Naive thymus-derived CD4-positive, alpha-beta T cell (primary cell): ENCODE measurements at regions not wholly inside any gene's neighbourhood (a gene's known extent, or its start where the extent isn't known, plus 50 kb on each side); places are given as distances from the start of the nearest gene placed in this dataset.

Experiments used
- ATAC-seq: fragments of 150-1000 bp; cut with Tn5 transposase; 2 replicates; pipeline ENCODE4 v1.10.0; 2021; ENCODE audit warnings: mild to moderate bottlenecking, moderate library complexity
- CTCF ChIA-PET: fragments of 350-600 bp; sonication (Branson Sonifier 250); formaldehyde crosslinking; loops from one replicate; lab custom pipeline; 2021; ENCODE audit warnings: antibody characterized with exemption; lab: Charles Lee
- POLR2A ChIA-PET: fragments of 350-600 bp; sonication (Branson Sonifier 250); formaldehyde crosslinking; loops from one replicate; lab custom pipeline; 2021; ENCODE audit warnings: antibody characterized with exemption, inconsistent platforms; lab: Charles Lee
- DNase-seq, 9 donors: peaks; one replicate each; pipeline versions ENCODE4 v3.0.0 to v3.0.0-alpha.2; 2020 to 2022; ENCODE audit warnings: mixed read lengths in 1 of 9
- H3K27ac ChIP-seq: one replicate; pipeline ENCODE4 v1.7.0; 2013; ENCODE audit warnings: mild to moderate bottlenecking, low read depth, low read length, moderate library complexity
- H3K27me3 ChIP-seq, 2 donors: one replicate each; pipeline ENCODE4 v1.7.0; 2013; ENCODE audit warnings: low read length in 2 of 2, mild to moderate bottlenecking in 2 of 2, moderate library complexity in 2 of 2; ENCODE audit not compliant: control insufficient read depth in 2 of 2, insufficient read depth in 2 of 2
- H3K36me3 ChIP-seq, 3 experiments: 1 replicate in 2 of 3; 2 replicates in 1 of 3; pipeline ENCODE4 v1.7.0; 2013; ENCODE audit warnings: low read length in 3 of 3, mild to moderate bottlenecking in 3 of 3, moderate library complexity in 1 of 3; ENCODE audit not compliant: insufficient read depth in 3 of 3, control insufficient read depth in 2 of 3
- H3K4me1 ChIP-seq, 2 donors: one replicate each; pipeline ENCODE4 v1.7.0; 2013; ENCODE audit warnings: low read length in 2 of 2, mild to moderate bottlenecking in 2 of 2, moderate library complexity in 1 of 2; ENCODE audit not compliant: control insufficient read depth in 2 of 2, insufficient read depth in 2 of 2
- H3K4me3 ChIP-seq: 2 replicates; pipeline ENCODE4 v1.7.0; 2013; ENCODE audit warnings: mild to moderate bottlenecking, low read length
- H3K9me3 ChIP-seq, 3 experiments: 1 replicate in 2 of 3; 2 replicates in 1 of 3; pipeline ENCODE4 v1.7.0; 2013; ENCODE audit warnings: low read length in 3 of 3; ENCODE audit not compliant: control insufficient read depth in 2 of 3
- H3K27ac Mint-ChIP-seq, 9 donors: one replicate each; pipeline ENCODE4 v1.8.0; 2020 to 2022; ENCODE audit warnings: mixed read lengths in 9 of 9, mild to moderate bottlenecking in 8 of 9, moderate library complexity in 5 of 9, inconsistent platforms in 2 of 9
- H3K27me3 Mint-ChIP-seq, 5 donors: one replicate each; pipeline ENCODE4 v1.8.0; 2021 to 2022; ENCODE audit warnings: mixed read lengths in 5 of 5, mild to moderate bottlenecking in 1 of 5
- H3K36me3 Mint-ChIP-seq, 5 donors: one replicate each; pipeline ENCODE4 v1.8.0; 2020 to 2022; ENCODE audit warnings: mixed read lengths in 5 of 5, mild to moderate bottlenecking in 3 of 5, inconsistent platforms in 1 of 5
- H3K4me1 Mint-ChIP-seq, 7 donors: one replicate each; pipeline ENCODE4 v1.8.0; 2020 to 2022; ENCODE audit warnings: mixed read lengths in 7 of 7, mild to moderate bottlenecking in 3 of 7, inconsistent platforms in 1 of 7
- H3K4me3 Mint-ChIP-seq, 10 donors: one replicate each; pipeline ENCODE4 v1.8.0; 2020 to 2022; ENCODE audit warnings: mild to moderate bottlenecking in 10 of 10, mixed read lengths in 10 of 10, moderate library complexity in 6 of 10, inconsistent platforms in 2 of 10
- H3K9me3 Mint-ChIP-seq, 11 donors: one replicate each; pipeline ENCODE4 v1.8.0; 2020 to 2022; ENCODE audit warnings: mixed read lengths in 11 of 11, mild to moderate bottlenecking in 4 of 11, inconsistent platforms in 1 of 11, moderate library complexity in 1 of 11
- intact Hi-C, 2 donors: fragments of 100-400 bp; cut with micrococcal nuclease; formaldehyde crosslinking; loops; one replicate each; pipeline ENCODE4 v1.15.1; 2023

- Mint-ChIP-seq H3K4me3 (no peak overlapping the region), H3K27ac (no peak overlapping the region), H3K27me3 (no peaks in the 10 kb centered on the region), H3K4me1 (no peaks in the 10 kb centered on the region), H3K36me3 (no peaks in the 10 kb centered on the region), H3K9me3 (peaks cover 0 to 7% (median 4%) of the 10 kb centered on the region in 11 donors)
- intact Hi-C loops = no loop called here
- Histone ChIP-seq H3K9me3 (no peaks in the 10 kb centered on the region), H3K27ac (no peak overlapping the region), H3K4me1 (no peaks in the 10 kb centered on the region), H3K4me3 (no peak overlapping the region), H3K27me3 (no peaks in the 10 kb centered on the region), H3K36me3 (no peaks in the 10 kb centered on the region)
- DNase-seq (no peak), ATAC-seq (no peak)
- CTCF ChIA-PET = no interaction called here
- POLR2A ChIA-PET = no interaction called here
Measured at GRCh38 chr18:53682796-53683195, 541.7 kb downstream of the MBD2 start.

- Histone ChIP-seq H3K36me3 (no peaks in the 10 kb centered on the region), H3K4me3 (no peak overlapping the region), H3K27me3 (no peaks in the 10 kb centered on the region), H3K27ac (no peak overlapping the region), H3K9me3 (no peaks in the 10 kb centered on the region), H3K4me1 (no peaks in the 10 kb centered on the region)
- DNase-seq = no peak
- Mint-ChIP-seq H3K9me3 (peaks cover 0 to 7% (median 0%) of the 10 kb centered on the region in 11 donors), H3K4me1 (no peaks in the 10 kb centered on the region), H3K27ac (no peak overlapping the region), H3K36me3 (no peaks in the 10 kb centered on the region), H3K4me3 (no peak overlapping the region), H3K27me3 (no peaks in the 10 kb centered on the region)
- no peak for ATAC-seq
- CTCF ChIA-PET = no interaction called here
- POLR2A ChIA-PET = no interaction called here
- intact Hi-C loops = no loop called here
Measured at GRCh38 chr18:53677480-53677879, 547.0 kb downstream of the MBD2 start.

DNA sequence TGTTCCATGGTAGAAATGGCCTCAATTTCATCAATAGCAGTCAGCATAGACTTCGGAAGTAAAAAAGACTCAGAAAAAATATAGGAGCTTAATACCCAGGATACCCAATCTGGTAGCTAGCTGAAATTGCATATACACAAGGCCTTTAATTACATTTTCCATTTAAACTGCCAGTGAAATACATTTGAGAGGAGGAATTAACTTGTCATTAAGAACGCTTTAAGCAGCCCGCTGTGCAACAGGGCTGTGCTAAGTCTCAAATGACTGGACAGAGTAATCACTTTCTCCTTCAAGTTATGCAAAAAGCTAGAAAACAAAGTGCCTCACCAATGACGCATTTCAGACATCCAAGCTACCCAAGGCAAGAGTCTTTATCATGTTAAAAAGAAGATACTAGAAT lies 558.8 kb downstream of the MBD2 start:
- H3K36me3 Mint-ChIP-seq = peaks cover 0 to 5% (median 0%) of the 10 kb centered on the region in 5 donors
- no peak overlapping the region for H3K4me3 Mint-ChIP-seq
- Histone ChIP-seq H3K27me3 (no peaks in the 10 kb centered on the region), H3K27ac (no peak overlapping the region), H3K4me1 (no peaks in the 10 kb centered on the region), H3K9me3 (no peaks in the 10 kb centered on the region), H3K36me3 (no peaks in the 10 kb centered on the region), H3K4me3 (no peak overlapping the region)
- H3K9me3 Mint-ChIP-seq = peaks cover 4 to 50% (median 16%) of the 10 kb centered on the region in 11 donors
- intact Hi-C loops = no loop called here
- H3K27ac Mint-ChIP-seq = no peak overlapping the region
- H3K27me3 Mint-ChIP-seq = no peaks in the 10 kb centered on the region
- POLR2A ChIA-PET = no interaction called here
- CTCF ChIA-PET = no interaction called here
- no peaks in the 10 kb centered on the region for H3K4me1 Mint-ChIP-seq
- DNase-seq (no peak), ATAC-seq (no peak)

DNA sequence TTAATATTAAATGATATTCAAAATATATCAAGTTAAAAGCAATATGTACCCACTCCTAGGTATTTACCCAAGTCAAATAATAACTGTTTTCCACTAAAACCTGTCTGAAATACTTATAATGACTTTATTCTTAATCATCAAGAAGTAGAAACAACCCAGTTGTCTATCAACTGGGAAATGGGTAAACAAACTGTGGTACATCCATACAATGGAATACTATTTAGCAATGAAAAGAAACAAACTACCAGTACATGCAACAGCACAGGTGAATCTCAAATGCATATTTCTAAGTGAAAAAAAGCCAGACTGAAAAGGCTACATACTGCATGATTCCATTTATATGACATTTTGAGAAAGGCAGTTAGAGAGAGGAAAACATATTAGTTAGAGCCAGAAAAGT lies 559.9 kb downstream of the MBD2 start:
- ChIA-PET POLR2A (no interaction called here), CTCF (no interaction called here)
- ATAC-seq (no peak), DNase-seq (no peak)
- H3K4me3 Mint-ChIP-seq = no peak overlapping the region
- H3K4me3 ChIP-seq = no peak overlapping the region
- peaks cover 2 to 41% (median 16%) of the 10 kb centered on the region in 11 donors for H3K9me3 Mint-ChIP-seq
- intact Hi-C loops = no loop called here
- H3K4me1 Mint-ChIP-seq = no peaks in the 10 kb centered on the region
- H3K9me3 ChIP-seq = no peaks in the 10 kb centered on the region
- H3K4me1 ChIP-seq = no peaks in the 10 kb centered on the region
- no peaks in the 10 kb centered on the region for H3K27me3 ChIP-seq
- no peaks in the 10 kb centered on the region for H3K27me3 Mint-ChIP-seq
- H3K27ac ChIP-seq = no peak overlapping the region
- peaks cover 0 to 5% (median 0%) of the 10 kb centered on the region in 5 donors for H3K36me3 Mint-ChIP-seq
- H3K36me3 ChIP-seq = no peaks in the 10 kb centered on the region
- no peak overlapping the region for H3K27ac Mint-ChIP-seq

GRCh38 chr18:53660306-53660705 lies 564.2 kb downstream of the MBD2 start:
- H3K27ac Mint-ChIP-seq = no peak overlapping the region
- intact Hi-C loops = no loop called here
- peaks cover 0 to 5% (median 0%) of the 10 kb centered on the region in 5 donors for H3K36me3 Mint-ChIP-seq
- ChIA-PET POLR2A (no interaction called here), CTCF (no interaction called here)
- peaks cover 4 to 39% (median 20%) of the 10 kb centered on the region in 11 donors for H3K9me3 Mint-ChIP-seq
- DNase-seq = no peak
- no peaks in the 10 kb centered on the region for H3K27me3 ChIP-seq
- no peaks in the 10 kb centered on the region for H3K4me1 ChIP-seq
- H3K9me3 ChIP-seq = no peaks in the 10 kb centered on the region
- no peak overlapping the region for H3K27ac ChIP-seq
- H3K4me3 ChIP-seq = no peak overlapping the region
- no peaks in the 10 kb centered on the region for H3K36me3 ChIP-seq
- H3K4me1 Mint-ChIP-seq = no peaks in the 10 kb centered on the region
- no peak overlapping the region for H3K4me3 Mint-ChIP-seq
- no peaks in the 10 kb centered on the region for H3K27me3 Mint-ChIP-seq
- ATAC-seq = no peak

DNA sequence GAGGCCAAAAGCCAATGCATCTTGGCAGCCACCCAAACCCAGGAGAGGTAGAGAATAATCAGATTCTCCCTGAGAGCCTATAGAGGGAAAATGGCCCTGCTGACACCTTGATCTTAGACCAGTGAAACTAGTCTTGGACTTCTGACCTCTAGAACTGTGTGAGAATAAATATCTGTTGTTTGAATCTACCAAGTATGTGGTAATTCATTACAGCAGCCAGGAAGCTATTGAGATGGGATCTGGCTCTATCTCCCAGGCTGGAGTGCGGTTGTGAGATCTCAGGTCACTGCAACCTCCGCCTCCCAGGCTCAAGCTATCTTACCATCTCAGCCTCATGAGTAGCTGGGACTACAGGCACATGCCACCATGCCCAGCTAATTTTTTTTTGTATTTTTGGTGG lies 567.2 kb downstream of the MBD2 start:
- no peak for ATAC-seq
- peaks cover 2 to 28% (median 15%) of the 10 kb centered on the region in 11 donors for H3K9me3 Mint-ChIP-seq
- H3K9me3 ChIP-seq = no peaks in the 10 kb centered on the region
- CTCF ChIA-PET = no interaction called here
- no peak overlapping the region for H3K4me3 ChIP-seq
- H3K27me3 Mint-ChIP-seq = no peaks in the 10 kb centered on the region
- no peak overlapping the region for H3K27ac Mint-ChIP-seq
- intact Hi-C loops = no loop called here
- no peak overlapping the region for H3K27ac ChIP-seq
- no peaks in the 10 kb centered on the region for H3K4me1 ChIP-seq
- no peak overlapping the region for H3K4me3 Mint-ChIP-seq
- no peaks in the 10 kb centered on the region for H3K27me3 ChIP-seq
- POLR2A ChIA-PET = no interaction called here
- no peak for DNase-seq
- H3K36me3 Mint-ChIP-seq = no peaks in the 10 kb centered on the region
- H3K36me3 ChIP-seq = no peaks in the 10 kb centered on the region
- no peaks in the 10 kb centered on the region for H3K4me1 Mint-ChIP-seq

DNA sequence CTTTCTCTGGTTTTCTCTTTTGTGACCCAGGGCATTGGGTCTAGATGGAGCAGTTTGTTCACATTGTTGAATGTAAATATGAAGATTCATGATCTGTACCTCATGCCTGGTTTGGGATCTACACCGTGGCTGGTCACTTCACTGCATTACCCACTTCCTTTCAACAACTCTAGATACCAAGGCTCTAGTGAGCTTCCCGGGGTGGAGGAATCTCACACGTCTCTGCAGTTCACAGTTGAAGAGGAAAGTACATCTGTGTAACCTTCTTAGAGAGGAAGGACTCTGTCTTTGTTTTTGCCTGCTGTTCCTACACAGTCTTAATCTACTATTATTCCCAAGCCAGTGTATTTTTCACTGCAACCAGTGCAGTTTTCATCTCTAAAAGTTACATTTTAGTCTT lies 574.8 kb downstream of the MBD2 start:
- POLR2A ChIA-PET = no interaction called here
- H3K4me3 ChIP-seq = no peak overlapping the region
- no peak overlapping the region for H3K27ac ChIP-seq
- no peaks in the 10 kb centered on the region for H3K27me3 ChIP-seq
- Mint-ChIP-seq H3K4me3 (no peak overlapping the region), H3K4me1 (no peaks in the 10 kb centered on the region), H3K36me3 (no peaks in the 10 kb centered on the region), H3K9me3 (peaks cover 0 to 7% (median 4%) of the 10 kb centered on the region in 11 donors), H3K27ac (no peak overlapping the region), H3K27me3 (no peaks in the 10 kb centered on the region)
- H3K4me1 ChIP-seq = no peaks in the 10 kb centered on the region
- CTCF ChIA-PET = no interaction called here
- no peaks in the 10 kb centered on the region for H3K9me3 ChIP-seq
- no peaks in the 10 kb centered on the region for H3K36me3 ChIP-seq
- DNase-seq (no peak), ATAC-seq (no peak)
- intact Hi-C loops = no loop called here
